HCT116 (cell line): ENCODE measurements at regions not wholly inside any gene's neighbourhood (a gene's known extent, or its start where the extent isn't known, plus 50 kb on each side); places are given as distances from the start of the nearest gene placed in this dataset.

Experiments used
- CTCF ChIP-seq, 3 experiments: fragments of 200-600 bp in 1 of 3; sonication (generic) in 1 of 3; IDR thresholded peaks in 2 of 3; conservative IDR thresholded peaks in 1 of 3; 2 replicates each; pipeline ENCODE4 v1.5.1; 2012 to 2017; ENCODE audit warnings: low read depth in 2 of 3, low read length in 2 of 3, antibody characterized with exemption in 1 of 3, borderline replicate concordance in 1 of 3, control low read depth in 1 of 3, mild to moderate bottlenecking in 1 of 3, mixed read lengths in 1 of 3, mixed run types in 1 of 3, moderate library complexity in 1 of 3; ENCODE audit not compliant: insufficient read depth in 1 of 3
- EZH2 ChIP-seq: fragments of 200-600 bp; sonication (generic); IDR thresholded peaks from 2 replicates; pipeline ENCODE4 v1.6.1; 2017; ENCODE audit warnings: antibody characterized with exemption, mixed run types
- FOSL1 ChIP-seq: IDR thresholded peaks from 2 replicates; pipeline ENCODE4 v1.6.1; 2012; ENCODE audit warnings: low read depth
- POLR2A ChIP-seq: IDR thresholded peaks from 2 replicates; pipeline ENCODE4 v1.7.0; 2011; ENCODE audit warnings: borderline replicate concordance; ENCODE audit not compliant: insufficient read depth, insufficient read length; ENCODE audit errors: extremely low read depth
- RAD21 ChIP-seq: IDR thresholded peaks from 2 replicates; pipeline ENCODE4 v1.6.1; 2012; ENCODE audit warnings: low read depth, mild to moderate bottlenecking
- REST ChIP-seq: IDR thresholded peaks from 2 replicates; pipeline ENCODE4 v1.6.1; 2012; ENCODE audit warnings: low read depth
- TCF7L2 ChIP-seq: IDR thresholded peaks from 2 replicates; pipeline ENCODE4 v1.7.0; 2011; ENCODE audit warnings: borderline replicate concordance, inconsistent platforms; ENCODE audit not compliant: insufficient read depth, insufficient read length; ENCODE audit errors: extremely low read depth
- YY1 ChIP-seq: IDR thresholded peaks from 2 replicates; pipeline ENCODE4 v1.6.1; 2011; ENCODE audit warnings: low read length, low read depth, moderate library complexity, mild to moderate bottlenecking; ENCODE audit not compliant: insufficient replicate concordance; ENCODE audit errors: extremely low read depth
- ZFX ChIP-seq: fragments of 450-650 bp; IDR thresholded peaks from 2 replicates; pipeline ENCODE4 v1.6.1; 2017
- ZNF274 ChIP-seq: fragments of 200-500 bp; sonication (Bioruptor generic); IDR thresholded peaks from 2 replicates; pipeline ENCODE4 v1.6.1; 2014; ENCODE audit warnings: mild to moderate bottlenecking, low read depth, low read length, inconsistent platforms

- TF ChIP-seq YY1 (no peak), CTCF (IDR thresholded peaks at IDR 0.05 in 2 of 3, conservative IDR thresholded peaks at IDR 0.05 in 1 of 3; ENCODE audit: borderline replicate concordance in 1 of 3, insufficient read depth in 1 of 3, low read depth in 2 of 3, low read length in 2 of 3) (no peak), FOSL1 (peak; percentile 55), POLR2A (no peak), EZH2 (no peak), RAD21 (no peak), ZFX (no peak), ZNF274 (no peak), REST (no peak), TCF7L2 (no peak)
Measured at GRCh38 chr12:88420457-88420856, 159.8 kb downstream of the KITLG start.
